Right cardiac atrium (tissue), 5 donors: ENCODE measurements at regions not wholly inside any gene's neighbourhood (a gene's known extent, or its start where the extent isn't known, plus 50 kb on each side); places are given as distances from the start of the nearest gene placed in this dataset.
A peak's percentile ranks its signal among the peaks of the same experiment; 100 is the strongest.

ENCODE experiments used
- ATAC-seq, 2 donors: fragments of 200-7000 bp; cut with Tn5 transposase; one replicate each; pipeline versions ENCODE4 v1.8.0 to v1.9.1; 2020; ENCODE audit warnings: moderate library complexity in 2 of 2, mild to moderate bottlenecking in 1 of 2
- DNase-seq, 3 donors: peaks; one replicate each; pipeline ENCODE4 v3.0.0-alpha.2; 2020
- H3K27ac ChIP-seq: one replicate; pipeline ENCODE4 v1.5.1; 2013; ENCODE audit warnings: mild to moderate bottlenecking, low read length, control low read depth, moderate library complexity
- H3K27me3 ChIP-seq: one replicate; pipeline ENCODE4 v1.6.1; 2013; ENCODE audit not compliant: control insufficient read depth, insufficient read depth
- H3K4me1 ChIP-seq: one replicate; pipeline ENCODE4 v1.6.1; 2013; ENCODE audit warnings: low read length; ENCODE audit not compliant: control insufficient read depth, insufficient read depth
- H3K4me3 ChIP-seq: one replicate; pipeline ENCODE4 v1.5.1; 2013; ENCODE audit warnings: low read length, control low read depth
- H3K9me3 ChIP-seq: one replicate; pipeline ENCODE4 v1.6.1; 2013; ENCODE audit warnings: low read length; ENCODE audit not compliant: control insufficient read depth
- WGBS: extraction: QIAGEN DNeasy Blood & Tissue Kit; methylation state at CpG from one replicate; pipeline ENCODE4 v1.1.7; 2013; 5-methylcytosine and 5-hydroxymethylcytosine counted together
- intact Hi-C, 4 donors: fragments of 100-400 bp; cut with DNase I; formaldehyde crosslinking; loops; one replicate each; pipeline versions ENCODE4 v1.11.0 to v1.14.0; 2022 to 2023
- donor health status: healthy with polysubstance abuse.
- donor health status: DM: no; HTN: yes; CAD: no.
- donor health status: DM: no; HTN: no; CAD: no.
- donor health status: DM: no; HTN: yes; CAD: no; lungs with severe emphysema.
- donor health status: DM: yes; HTN: yes; CAD: no.

DNA sequence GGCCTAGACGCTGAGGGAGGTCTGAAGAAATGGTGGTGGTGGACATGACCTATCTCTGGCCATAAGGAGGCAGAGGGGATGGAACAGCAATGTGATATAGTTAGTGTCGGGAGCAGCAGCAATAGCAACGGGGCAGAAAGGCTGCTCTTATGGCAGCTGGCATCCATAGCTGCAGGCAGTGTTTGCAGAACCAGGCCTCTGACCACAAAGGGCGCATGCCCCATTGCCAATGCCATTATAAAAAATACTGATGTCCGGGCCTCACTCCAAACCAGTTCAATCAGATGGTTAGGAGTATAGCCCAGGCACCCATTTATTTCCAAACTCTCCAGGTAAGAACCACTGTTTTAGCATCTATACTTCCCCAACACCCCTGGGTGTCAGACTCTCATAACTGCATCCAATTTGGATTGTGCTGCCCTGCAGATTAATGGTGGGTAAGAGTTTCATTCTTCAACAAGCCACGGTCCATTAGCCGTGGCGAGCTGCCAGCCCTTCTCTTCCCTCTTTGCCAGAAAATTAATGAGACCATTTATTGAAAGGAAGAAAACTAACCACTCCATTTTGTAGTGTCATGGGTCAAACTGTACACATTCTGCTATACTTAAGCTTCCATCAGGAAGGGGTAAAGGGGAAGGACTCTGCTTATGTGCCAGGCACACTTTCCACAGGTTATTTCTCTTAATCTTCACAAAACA, 72.8 kb upstream of the SPON1 start:
- DNase-seq (no peak), ATAC-seq (no peak)
- no peak overlapping the region for H3K27ac ChIP-seq
- no peaks in the 10 kb centered on the region for H3K27me3 ChIP-seq
- H3K9me3 ChIP-seq, result no peaks in the 10 kb centered on the region
- no peak overlapping the region for H3K4me3 ChIP-seq
- no peaks in the 10 kb centered on the region for H3K4me1 ChIP-seq
- intact Hi-C loops, result no loop called here
- WGBS, result 66% methylated on average over 8 of the region's 8 CpGs

GRCh38 chr11:13891911-13892310, 70.6 kb upstream of the SPON1 start:
- Histone ChIP-seq H3K9me3 (no peaks in the 10 kb centered on the region), H3K27me3 (no peaks in the 10 kb centered on the region), H3K4me3 (no peak overlapping the region), H3K27ac (no peak overlapping the region), H3K4me1 (no peaks in the 10 kb centered on the region)
- DNase-seq (no peak), ATAC-seq (no peak)
- 79% methylated on average over 1 of the region's 1 CpG for WGBS
- intact Hi-C loops, result no loop called here

DNA sequence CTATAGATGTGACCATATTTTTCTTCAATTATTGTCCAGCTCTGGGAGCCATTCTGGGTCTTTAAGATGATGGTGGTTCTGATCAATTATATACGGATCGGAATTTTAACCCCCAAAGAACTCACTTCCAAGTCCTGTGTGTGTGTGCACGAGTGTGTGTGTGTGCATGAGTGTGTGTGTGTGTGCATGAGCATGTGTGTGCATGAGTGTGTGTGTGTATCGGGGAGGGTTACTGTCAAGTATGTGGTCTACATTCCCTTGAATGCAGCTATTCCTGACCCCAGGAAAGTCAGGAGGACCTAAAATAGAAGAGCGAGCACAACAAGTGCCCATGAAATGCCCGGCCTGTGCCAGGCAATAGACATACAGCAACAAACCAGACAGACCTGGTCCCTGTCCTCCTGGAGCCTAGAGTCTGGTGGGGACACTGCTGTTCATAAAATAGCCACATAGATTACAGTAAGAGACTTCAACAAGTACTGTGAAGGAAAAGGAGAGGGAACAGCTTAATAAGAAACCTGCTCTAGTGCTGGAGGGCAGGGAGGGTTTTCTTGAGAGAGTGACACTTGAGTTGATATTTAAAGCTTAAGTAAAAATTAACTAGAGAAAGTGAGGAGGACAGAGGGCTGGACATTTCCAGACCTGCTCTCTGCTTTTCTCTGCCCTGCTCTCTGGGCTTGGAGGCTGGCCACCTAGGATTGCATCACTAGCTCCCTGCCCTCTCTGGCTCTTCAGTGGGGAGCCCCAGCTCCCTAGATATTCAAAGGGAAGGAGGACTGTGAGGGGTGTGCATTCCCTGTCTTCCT, 66.1 kb upstream of the SPON1 start:
- H3K27ac ChIP-seq, result no peak overlapping the region
- WGBS, result 74% methylated on average over 6 of the region's 6 CpGs
- H3K27me3 ChIP-seq, result no peaks in the 10 kb centered on the region
- no peaks in the 10 kb centered on the region for H3K9me3 ChIP-seq
- peak in 1 of 3 donors; percentile 46 for DNase-seq
- H3K4me1 ChIP-seq, result no peaks in the 10 kb centered on the region
- intact Hi-C loops, result no loop called here
- no peak overlapping the region for H3K4me3 ChIP-seq
- ATAC-seq, result no peak

DNA sequence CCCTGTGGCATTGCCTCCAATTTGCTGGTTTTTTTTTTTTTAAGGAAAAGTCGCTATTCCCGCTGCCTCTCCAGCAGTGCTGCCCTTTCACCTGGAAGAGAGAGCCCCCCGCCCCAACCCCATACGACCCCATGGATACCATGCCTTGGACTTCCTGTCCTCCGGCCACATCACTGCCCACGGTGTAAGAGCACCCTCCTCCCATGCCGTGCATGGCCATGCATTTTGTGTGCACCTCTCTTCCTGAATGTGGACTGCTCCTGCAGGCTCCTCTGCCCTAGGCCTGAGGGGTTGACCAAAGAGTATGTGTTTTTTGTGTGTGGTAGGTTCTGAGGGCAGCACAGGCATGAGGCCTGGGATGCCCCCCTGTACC, 65.6 kb upstream of the SPON1 start:
- intact Hi-C loops, result no loop called here
- WGBS, result 76% methylated on average over 7 of the region's 7 CpGs
- ATAC-seq (no peak), DNase-seq (no peak)
- Histone ChIP-seq H3K4me3 (no peak overlapping the region), H3K27me3 (no peaks in the 10 kb centered on the region), H3K4me1 (no peaks in the 10 kb centered on the region), H3K27ac (no peak overlapping the region), H3K9me3 (no peaks in the 10 kb centered on the region)

- no peaks in the 10 kb centered on the region for H3K4me1 ChIP-seq
- 60% methylated on average over 6 of the region's 6 CpGs for WGBS
Measured at GRCh38 chr11:13897646-13898276, 64.8 kb upstream of the SPON1 start.

GRCh38 chr11:13899603-13900002, 62.9 kb upstream of the SPON1 start:
- Histone ChIP-seq H3K9me3 (no peaks in the 10 kb centered on the region), H3K4me3 (no peak overlapping the region), H3K4me1 (no peaks in the 10 kb centered on the region), H3K27ac (no peak overlapping the region), H3K27me3 (no peaks in the 10 kb centered on the region)
- no peak for DNase-seq
- intact Hi-C loops, result no loop called here
- no peak for ATAC-seq

More at GRCh38 chr11:13897646-13898276, 64.8 kb upstream of the SPON1 start:
- intact Hi-C loops, result no loop called here
- ATAC-seq (no peak), DNase-seq (no peak)
- Histone ChIP-seq H3K4me3 (no peak overlapping the region), H3K9me3 (no peaks in the 10 kb centered on the region), H3K27ac (no peak overlapping the region), H3K27me3 (no peaks in the 10 kb centered on the region)

GRCh38 chr11:13902523-13902922, 60.0 kb upstream of the SPON1 start:
- Histone ChIP-seq H3K27me3 (no peaks in the 10 kb centered on the region), H3K27ac (no peak overlapping the region), H3K9me3 (no peaks in the 10 kb centered on the region), H3K4me1 (no peaks in the 10 kb centered on the region), H3K4me3 (no peak overlapping the region)
- WGBS, result 38% methylated on average over 5 of the region's 5 CpGs
- no peak for ATAC-seq
- no peak for DNase-seq
- intact Hi-C loops, result no loop called here

DNA sequence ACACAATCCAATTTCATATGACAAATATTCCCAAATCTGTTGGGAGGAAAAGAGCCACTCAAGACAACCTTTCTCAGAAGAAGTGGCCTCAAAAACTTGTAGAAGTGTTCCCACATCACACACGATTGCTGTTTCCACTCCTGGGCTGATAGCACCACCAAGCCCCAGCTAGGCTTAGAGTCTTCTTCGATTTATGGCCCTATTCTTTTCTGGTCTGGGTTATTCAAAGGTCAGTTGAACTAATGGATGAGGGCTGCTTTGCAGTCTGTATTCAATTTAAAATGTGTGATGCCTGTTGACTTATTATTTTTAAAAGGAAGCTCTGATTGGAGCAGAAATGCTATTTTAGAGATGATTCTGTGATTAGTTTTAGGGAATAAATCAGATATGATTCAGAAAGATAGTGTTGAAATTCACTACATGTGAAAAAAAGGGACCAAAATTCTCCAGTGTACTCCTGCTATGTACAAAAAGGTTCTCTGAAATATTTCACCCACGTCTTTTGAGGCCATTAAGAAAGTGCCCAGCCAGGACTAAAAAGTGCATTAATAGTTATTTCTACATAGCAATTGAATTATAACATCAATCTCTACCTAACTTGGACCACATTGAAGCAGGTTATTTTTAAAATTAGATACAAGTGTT, 57.3 kb upstream of the SPON1 start:
- no peaks in the 10 kb centered on the region for H3K27me3 ChIP-seq
- intact Hi-C loops, result no loop called here
- peaks cover 5% of the 10 kb centered on the region for H3K9me3 ChIP-seq
- DNase-seq, result no peak
- H3K27ac ChIP-seq, result no peak overlapping the region
- ATAC-seq, result no peak
- no peak overlapping the region for H3K4me3 ChIP-seq
- 73% methylated on average over 3 of the region's 3 CpGs for WGBS
- H3K4me1 ChIP-seq, result no peaks in the 10 kb centered on the region

DNA sequence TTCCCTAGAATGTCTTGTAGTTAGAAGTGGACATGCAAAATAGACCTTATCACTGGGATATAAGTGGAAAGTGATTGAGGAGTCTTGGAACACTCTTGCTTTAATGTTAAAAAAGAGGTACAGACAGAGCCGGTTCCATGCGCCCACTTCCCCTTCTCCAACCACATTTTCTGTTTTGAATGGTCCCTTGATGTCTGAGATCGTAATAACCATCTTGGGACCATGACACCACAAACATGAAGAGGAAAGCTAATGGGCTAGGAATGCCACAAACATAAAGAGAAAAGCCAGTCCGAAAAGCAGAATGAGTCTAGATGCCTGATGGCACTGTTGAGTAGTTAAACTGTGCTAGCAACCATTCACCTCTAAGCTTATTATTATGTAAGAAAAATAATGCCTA, 54.8 kb upstream of the SPON1 start:
- ATAC-seq (no peak), DNase-seq (no peak)
- intact Hi-C loops, result no loop called here
- no peak overlapping the region for H3K27ac ChIP-seq
- H3K4me1 ChIP-seq, result no peaks in the 10 kb centered on the region
- 89% methylated on average over 4 of the region's 4 CpGs for WGBS
- H3K4me3 ChIP-seq, result no peak overlapping the region
- H3K9me3 ChIP-seq, result peaks cover 5% of the 10 kb centered on the region
- H3K27me3 ChIP-seq, result no peaks in the 10 kb centered on the region

DNA sequence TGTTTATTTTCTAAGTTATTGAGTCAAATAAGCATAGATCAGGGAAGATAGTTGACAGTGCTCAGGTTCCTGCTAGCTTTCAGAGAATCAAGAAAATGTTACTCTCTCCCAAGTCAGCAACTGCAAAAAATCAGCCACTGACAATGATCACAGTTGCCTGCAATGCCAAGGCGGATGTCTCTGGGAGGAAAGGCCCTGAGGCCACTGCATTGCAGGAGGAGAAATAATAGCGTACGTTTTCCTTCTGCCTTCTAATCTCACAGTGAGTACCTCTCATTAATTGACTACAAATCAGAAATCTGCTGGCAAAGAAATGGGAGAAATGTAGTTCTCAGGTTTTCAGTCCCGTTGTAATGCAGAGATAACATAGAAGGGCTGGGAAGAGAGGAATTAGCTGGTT, 54.0 kb upstream of the SPON1 start:
- 78% methylated on average over 4 of the region's 4 CpGs for WGBS
- Histone ChIP-seq H3K9me3 (peaks cover 5% of the 10 kb centered on the region), H3K4me1 (no peaks in the 10 kb centered on the region), H3K27ac (no peak overlapping the region), H3K27me3 (no peaks in the 10 kb centered on the region), H3K4me3 (no peak overlapping the region)
- DNase-seq (no peak), ATAC-seq (no peak)
- intact Hi-C loops, result no loop called here
